GM12874 (cell line): ENCODE measurements at regions not wholly inside any gene's neighbourhood (a gene's known extent, or its start where the extent isn't known, plus 50 kb on each side); places are given as distances from the start of the nearest gene placed in this dataset.

Experiments used
- TF ChIP-seq, protein P1 (sequence below): IDR thresholded peaks from 2 replicates; pipeline ENCODE4 v1.5.1; 2011; ENCODE audit warnings: low read depth, mild to moderate bottlenecking, control low read depth, low read length, moderate library complexity; ENCODE audit not compliant: insufficient read depth

DNA sequence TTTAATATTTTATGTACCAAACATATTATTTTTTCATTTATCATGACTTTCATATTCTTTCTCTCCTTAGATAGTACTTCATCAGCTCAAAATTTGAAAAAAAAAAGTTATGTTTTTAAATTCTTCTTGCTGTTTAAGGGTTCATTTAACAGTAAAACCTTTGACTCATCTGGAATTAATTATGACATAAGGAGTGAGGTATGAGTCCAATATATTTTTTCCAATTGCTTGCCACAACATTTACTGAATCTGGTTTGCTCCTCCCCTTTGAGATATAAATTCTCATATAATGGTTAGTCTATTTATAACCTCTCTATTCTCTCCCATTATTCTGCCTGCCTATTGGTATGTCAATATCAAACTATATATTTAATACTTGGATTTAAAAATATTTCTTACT is 387.8 kb downstream of the TUSC7 start:
- TF ChIP-seq, protein P1, sequence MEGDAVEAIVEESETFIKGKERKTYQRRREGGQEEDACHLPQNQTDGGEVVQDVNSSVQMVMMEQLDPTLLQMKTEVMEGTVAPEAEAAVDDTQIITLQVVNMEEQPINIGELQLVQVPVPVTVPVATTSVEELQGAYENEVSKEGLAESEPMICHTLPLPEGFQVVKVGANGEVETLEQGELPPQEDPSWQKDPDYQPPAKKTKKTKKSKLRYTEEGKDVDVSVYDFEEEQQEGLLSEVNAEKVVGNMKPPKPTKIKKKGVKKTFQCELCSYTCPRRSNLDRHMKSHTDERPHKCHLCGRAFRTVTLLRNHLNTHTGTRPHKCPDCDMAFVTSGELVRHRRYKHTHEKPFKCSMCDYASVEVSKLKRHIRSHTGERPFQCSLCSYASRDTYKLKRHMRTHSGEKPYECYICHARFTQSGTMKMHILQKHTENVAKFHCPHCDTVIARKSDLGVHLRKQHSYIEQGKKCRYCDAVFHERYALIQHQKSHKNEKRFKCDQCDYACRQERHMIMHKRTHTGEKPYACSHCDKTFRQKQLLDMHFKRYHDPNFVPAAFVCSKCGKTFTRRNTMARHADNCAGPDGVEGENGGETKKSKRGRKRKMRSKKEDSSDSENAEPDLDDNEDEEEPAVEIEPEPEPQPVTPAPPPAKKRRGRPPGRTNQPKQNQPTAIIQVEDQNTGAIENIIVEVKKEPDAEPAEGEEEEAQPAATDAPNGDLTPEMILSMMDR: no peak

DNA sequence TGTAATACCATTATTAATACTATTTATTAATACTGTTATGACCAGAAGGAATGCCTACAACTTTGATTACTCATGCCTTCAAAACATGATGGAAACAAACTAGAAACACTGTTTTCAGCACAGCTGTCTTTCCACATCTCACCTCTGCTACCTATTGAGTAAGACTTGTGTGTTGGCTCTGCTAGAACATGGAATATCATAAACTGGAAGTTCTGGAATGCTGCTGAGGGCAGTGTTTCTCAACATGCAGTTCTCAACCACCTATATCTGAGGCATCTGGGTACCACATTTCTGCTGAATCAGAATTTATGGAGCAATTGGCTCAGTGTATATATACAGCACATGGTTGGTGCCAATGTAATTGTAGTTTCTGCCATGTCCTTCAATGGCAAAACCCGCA is 392.1 kb downstream of the TUSC7 start:
- TF ChIP-seq, protein P1: no peak

DNA sequence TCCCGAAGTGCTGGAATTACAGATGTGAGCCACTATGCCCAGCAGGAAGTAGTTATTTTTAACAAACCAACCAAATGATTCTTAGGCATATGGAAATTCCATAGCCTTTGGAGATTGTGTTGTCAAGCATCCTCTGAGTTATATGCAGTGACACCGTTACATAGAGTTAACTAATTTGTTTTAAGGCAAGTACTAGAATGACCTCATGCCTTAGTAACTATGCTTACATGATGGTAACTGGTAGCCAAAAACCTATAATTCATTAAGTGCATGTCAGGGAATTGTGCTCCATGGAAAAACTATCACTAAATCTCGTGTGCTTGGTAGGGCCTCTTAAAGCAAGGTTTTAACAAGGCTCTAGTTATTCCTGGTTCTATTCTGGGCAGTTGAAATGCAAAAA is 392.8 kb downstream of the TUSC7 start:
- TF ChIP-seq, protein P1: no peak

DNA sequence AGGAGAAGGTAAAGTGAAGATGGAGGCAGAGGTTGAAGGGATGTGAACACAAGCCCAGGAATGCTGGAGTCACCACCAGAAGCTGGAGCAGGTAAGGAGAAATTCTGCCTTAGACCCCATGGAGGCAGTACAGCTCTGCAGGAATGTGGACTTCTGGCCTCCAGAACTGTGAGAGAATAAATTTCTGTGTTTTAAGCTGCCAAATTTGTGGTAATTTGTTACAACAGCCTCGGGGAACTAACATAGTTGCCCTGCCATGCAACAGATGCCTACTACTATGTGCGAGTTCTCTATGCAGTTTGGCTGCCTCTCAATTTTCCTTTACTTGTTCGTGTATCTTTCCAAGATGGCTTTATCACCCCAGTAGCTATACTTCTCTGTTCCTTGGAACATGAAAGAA is 394.1 kb downstream of the TUSC7 start:
- TF ChIP-seq, protein P1: peak; percentile 21; the same call in 1 of the 2 replicates

DNA sequence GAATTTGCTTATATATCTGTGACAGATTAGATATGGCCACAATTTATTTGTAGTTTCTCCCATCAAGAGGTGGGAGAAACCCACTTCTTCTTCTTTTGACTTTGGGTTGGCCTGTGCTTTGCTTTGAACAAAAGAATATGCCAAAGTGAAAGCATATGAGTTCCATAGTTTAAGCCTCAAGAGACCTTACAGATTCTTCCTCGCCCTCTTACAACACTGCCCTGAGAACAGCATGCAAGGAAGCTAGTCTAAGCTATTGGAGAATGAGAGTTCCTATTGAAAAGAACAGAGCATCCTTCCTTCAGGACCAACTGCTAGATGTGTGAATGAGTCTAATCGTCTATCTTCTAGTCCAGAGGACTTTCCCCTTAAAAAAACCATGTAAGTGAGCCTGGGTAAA is 394.8 kb downstream of the TUSC7 start:
- TF ChIP-seq, protein P1: no peak

DNA sequence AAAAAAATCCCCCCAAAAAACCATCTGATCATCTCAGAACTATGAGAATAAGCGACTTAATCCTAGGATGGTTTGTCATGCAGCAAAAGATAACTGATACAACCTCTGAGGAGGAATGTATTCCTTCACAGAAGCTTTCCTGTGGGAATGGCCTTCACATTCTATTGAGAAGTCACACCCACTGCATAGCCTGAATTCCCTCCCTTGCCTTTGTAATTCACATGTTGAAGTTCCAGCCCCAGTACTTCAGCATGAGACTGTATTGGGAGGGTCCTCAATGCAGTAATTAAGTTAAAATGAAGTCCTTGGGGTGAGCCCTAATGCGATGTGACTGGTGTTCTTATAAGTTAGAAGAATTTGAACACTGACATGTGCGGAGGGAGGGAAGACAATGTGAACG is 395.2 kb downstream of the TUSC7 start:
- TF ChIP-seq, protein P1: no peak

DNA sequence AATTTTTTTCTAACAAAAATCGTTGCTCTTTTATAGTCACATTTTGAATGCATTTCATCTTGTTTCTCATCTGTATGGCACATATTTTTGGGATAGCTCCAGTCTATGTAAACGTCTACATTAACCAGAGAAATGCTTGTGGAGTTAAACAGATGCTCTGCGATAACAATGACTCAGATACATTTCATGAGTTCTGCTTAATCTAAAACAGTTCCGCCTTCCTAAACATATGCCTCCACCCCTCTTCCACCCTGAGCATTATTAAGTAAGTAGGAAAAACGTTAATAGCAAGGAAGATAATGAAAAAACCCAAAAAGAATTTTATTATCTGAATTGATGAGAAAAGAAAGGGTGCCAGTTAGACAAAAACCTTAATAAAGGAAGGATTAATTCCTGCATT is 396.1 kb downstream of the TUSC7 start:
- TF ChIP-seq, protein P1: no peak

DNA sequence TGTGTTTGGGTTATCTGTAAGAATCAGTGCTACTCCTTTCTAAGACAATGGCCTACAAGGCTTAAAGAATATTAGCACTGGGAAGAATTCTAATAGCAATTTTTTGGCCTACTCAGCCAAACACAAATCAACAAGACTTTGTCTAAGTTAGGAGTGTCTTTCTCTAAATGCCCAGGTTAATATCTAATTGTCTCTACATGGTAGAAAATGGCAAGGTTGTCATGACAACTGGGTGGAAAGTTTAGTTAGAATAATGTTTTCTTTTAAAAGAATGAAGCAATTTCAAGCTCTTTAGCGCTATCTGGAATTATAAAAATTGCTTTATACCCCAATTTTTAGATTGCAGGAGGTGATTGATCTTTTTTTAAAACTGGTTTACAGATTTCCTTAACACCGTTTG is 396.8 kb downstream of the TUSC7 start:
- TF ChIP-seq, protein P1: no peak
